Loucy (cell line): ENCODE measurements at regions not wholly inside any gene's neighbourhood (a gene's known extent, or its start where the extent isn't known, plus 50 kb on each side); places are given as distances from the start of the nearest gene placed in this dataset.

Experiments
- EZH2phosphoT487 ChIP-seq: fragments of 200-600 bp; IDR thresholded peaks from 2 replicates; pipeline ENCODE4 v1.6.1; 2018; ENCODE audit warnings: antibody characterized with exemption, mild to moderate bottlenecking, moderate library complexity, borderline replicate concordance
- TF ChIP-seq, protein P1 (sequence below): fragments of 200-600 bp; sonication (generic); conservative IDR thresholded peaks from 2 replicates; pipeline ENCODE4 v1.5.1; 2014; ENCODE audit warnings: mild to moderate bottlenecking, antibody characterized with exemption, low read length

DNA sequence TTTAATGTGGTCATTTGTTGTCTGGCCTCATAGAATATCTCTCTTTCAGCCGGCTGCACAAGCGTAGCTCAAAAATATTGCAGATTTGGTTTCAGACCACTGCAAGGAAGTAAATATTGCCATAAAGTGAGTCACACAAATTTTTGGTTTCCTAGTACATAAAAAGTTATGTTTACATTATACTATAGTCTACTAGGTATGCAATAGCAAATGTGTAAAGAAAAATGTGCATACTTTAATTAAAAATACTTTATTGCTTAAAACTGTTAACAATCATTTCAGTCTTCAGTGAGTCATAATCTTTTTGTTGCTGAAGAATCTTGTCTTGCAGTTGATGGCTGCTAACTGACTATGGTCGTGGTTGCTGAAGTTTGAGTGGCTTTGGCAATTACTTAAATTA is 425.1 kb upstream of the ROBO1 start:
- TF ChIP-seq, protein P1, sequence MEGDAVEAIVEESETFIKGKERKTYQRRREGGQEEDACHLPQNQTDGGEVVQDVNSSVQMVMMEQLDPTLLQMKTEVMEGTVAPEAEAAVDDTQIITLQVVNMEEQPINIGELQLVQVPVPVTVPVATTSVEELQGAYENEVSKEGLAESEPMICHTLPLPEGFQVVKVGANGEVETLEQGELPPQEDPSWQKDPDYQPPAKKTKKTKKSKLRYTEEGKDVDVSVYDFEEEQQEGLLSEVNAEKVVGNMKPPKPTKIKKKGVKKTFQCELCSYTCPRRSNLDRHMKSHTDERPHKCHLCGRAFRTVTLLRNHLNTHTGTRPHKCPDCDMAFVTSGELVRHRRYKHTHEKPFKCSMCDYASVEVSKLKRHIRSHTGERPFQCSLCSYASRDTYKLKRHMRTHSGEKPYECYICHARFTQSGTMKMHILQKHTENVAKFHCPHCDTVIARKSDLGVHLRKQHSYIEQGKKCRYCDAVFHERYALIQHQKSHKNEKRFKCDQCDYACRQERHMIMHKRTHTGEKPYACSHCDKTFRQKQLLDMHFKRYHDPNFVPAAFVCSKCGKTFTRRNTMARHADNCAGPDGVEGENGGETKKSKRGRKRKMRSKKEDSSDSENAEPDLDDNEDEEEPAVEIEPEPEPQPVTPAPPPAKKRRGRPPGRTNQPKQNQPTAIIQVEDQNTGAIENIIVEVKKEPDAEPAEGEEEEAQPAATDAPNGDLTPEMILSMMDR: no peak
- TF ChIP-seq EZH2phosphoT487: no peak
